OCI-LY3 (cell line): ENCODE measurements at regions not wholly inside any gene's neighbourhood (a gene's known extent, or its start where the extent isn't known, plus 50 kb on each side); places are given as distances from the start of the nearest gene placed in this dataset.

Experiments
- CTCF ChIP-seq: fragments of 200-600, 300-600 bp; sonication (generic); IDR thresholded peaks from 2 replicates; pipeline ENCODE4 v1.5.1; 2014; ENCODE audit warnings: antibody characterized with exemption, low read length, low read depth
- EZH2phosphoT487 ChIP-seq: fragments of 200-600 bp; shearing (Covaris generic); IDR thresholded peaks from 2 replicates; pipeline ENCODE4 v1.6.1; 2018; ENCODE audit warnings: antibody characterized with exemption, mixed run types, low read depth

DNA sequence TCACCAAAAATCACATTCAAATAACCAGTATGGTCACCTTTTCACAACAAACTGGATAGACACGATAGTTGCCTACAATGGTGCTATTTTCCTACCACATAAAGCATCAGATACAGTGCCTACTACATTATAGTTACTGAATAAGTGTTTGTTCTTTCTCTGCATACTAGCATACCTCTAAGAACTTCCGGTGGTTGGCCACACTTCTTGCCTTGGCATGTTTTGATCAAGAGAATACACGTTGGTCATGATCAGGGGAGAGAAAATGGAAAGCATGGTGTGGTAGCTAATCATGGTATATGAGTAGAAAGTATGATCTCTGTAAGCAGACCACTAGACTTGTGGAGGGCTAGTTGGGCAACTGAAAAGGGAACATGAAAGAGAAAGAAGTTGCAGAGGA is 322.8 kb upstream of the DIAPH2 start:
- no peak for TF ChIP-seq CTCF
- TF ChIP-seq EZH2phosphoT487, result no peak
